ENCODE measurements at regions not wholly inside any gene's neighbourhood (a gene's known extent, or its start where the extent isn't known, plus 50 kb on each side); places are given as distances from the start of the nearest gene placed in this dataset.
"Not testable (repeated sequence)": the region's sequence is repeated elsewhere in the genome, so short reads cannot be mapped to it uniquely, and the experiment has no call there.

- DNase-seq (ENCODE audit: low read depth in 2 of 2), result no peak
These were observed 121.1 kb upstream of the TEX13C start for GRCh38 chrX:125198546-125198945.

GRCh38 chrX:125202591-125203248 lies 117.0 kb upstream of the TEX13C start:
- DNase-seq (ENCODE audit: low read depth in 2 of 2), result no peak

GRCh38 chrX:125203365-125203736 lies 116.3 kb upstream of the TEX13C start:
- DNase-seq (ENCODE audit: low read depth in 2 of 2), result no peak

GRCh38 chrX:125203737-125204578 lies 115.7 kb upstream of the TEX13C start:
- peak; percentile 21 to 26 for DNase-seq (ENCODE audit: low read depth in 2 of 2)

- no peak for DNase-seq (ENCODE audit: low read depth in 2 of 2)
These were observed 115.0 kb upstream of the TEX13C start for GRCh38 chrX:125204681-125205132.

GRCh38 chrX:125205133-125205917 lies 114.3 kb upstream of the TEX13C start:
- DNase-seq (ENCODE audit: low read depth in 2 of 2), result peak; percentile 12 to 25

- DNase-seq (ENCODE audit: low read depth in 2 of 2), result no peak
These were observed 113.6 kb upstream of the TEX13C start for GRCh38 chrX:125205918-125206665.

- no peak for DNase-seq (ENCODE audit: low read depth in 2 of 2)
These were observed 109.5 kb upstream of the TEX13C start for GRCh38 chrX:125210146-125210545.

- DNase-seq (ENCODE audit: low read depth in 2 of 2), result no peak
These were observed 99.8 kb upstream of the TEX13C start for GRCh38 chrX:125219852-125220251.

GRCh38 chrX:125236955-125237354 lies 82.7 kb upstream of the TEX13C start:
- DNase-seq (ENCODE audit: low read depth in 2 of 2), result no peak

GRCh38 chrX:125248931-125249330 lies 70.7 kb upstream of the TEX13C start:
- no peak for DNase-seq (ENCODE audit: low read depth in 2 of 2)

- DNase-seq (ENCODE audit: low read depth in 2 of 2), result not testable (repeated sequence)
These were observed 63.9 kb upstream of the TEX13C start for GRCh38 chrX:125255759-125256158.

GRCh38 chrX:125262836-125263235 lies 56.8 kb upstream of the TEX13C start:
- DNase-seq (ENCODE audit: low read depth in 2 of 2), result no peak

GRCh38 chrX:125266153-125266660 lies 53.5 kb upstream of the TEX13C start:
- no peak for DNase-seq (ENCODE audit: low read depth in 2 of 2)

Data from fibroblast of skin of left biceps (primary cell).